Activated B cell treated with CpG ODN at 0.5 μM for 24 hours (primary cell): ENCODE measurements at regions not wholly inside any gene's neighbourhood (a gene's known extent, or its start where the extent isn't known, plus 50 kb on each side); places are given as distances from the start of the nearest gene placed in this dataset.
"Not testable (repeated sequence)": the region's sequence is repeated elsewhere in the genome, so short reads cannot be mapped to it uniquely, and the experiment has no call there.

ENCODE experiments used
- ATAC-seq: fragments of 200-7000 bp; cut with Tn5 transposase; one replicate; pipeline ENCODE4 v1.10.0; 2021; ENCODE audit warnings: low read depth, mild to moderate bottlenecking, moderate library complexity
- CTCF ChIA-PET: fragments of 350-600 bp; sonication (Branson Sonifier 250); formaldehyde crosslinking; loops from one replicate; lab custom pipeline; 2021; ENCODE audit warnings: antibody characterized with exemption; lab: Charles Lee
- POLR2A ChIA-PET: fragments of 350-600 bp; sonication (Branson Sonifier 250); formaldehyde crosslinking; loops from one replicate; lab custom pipeline; 2021; ENCODE audit warnings: antibody characterized with exemption; lab: Charles Lee
- DNase-seq: peaks from one replicate; pipeline ENCODE4 v3.0.0; 2022
- H3K27ac Mint-ChIP-seq: one replicate; pipeline ENCODE4 v1.8.0; 2020; ENCODE audit warnings: mixed read lengths
- H3K27me3 Mint-ChIP-seq: one replicate; pipeline ENCODE4 v1.8.0; 2021; ENCODE audit warnings: mixed read lengths
- H3K36me3 Mint-ChIP-seq: one replicate; pipeline ENCODE4 v1.8.0; 2021; ENCODE audit warnings: low read depth, mixed read lengths
- H3K4me1 Mint-ChIP-seq: one replicate; pipeline ENCODE4 v1.8.0; 2021; ENCODE audit warnings: mixed read lengths
- H3K4me3 Mint-ChIP-seq: one replicate; pipeline ENCODE4 v1.8.0; 2020; ENCODE audit warnings: mild to moderate bottlenecking, mixed read lengths
- H3K9me3 Mint-ChIP-seq: one replicate; pipeline ENCODE4 v1.8.0; 2020; ENCODE audit warnings: mixed read lengths
- CTCF ChIP-seq: fragments of 200-600 bp; IDR thresholded peaks from one replicate; pipeline ENCODE4 v1.8.0; 2022; ENCODE audit warnings: antibody characterized with exemption, mild to moderate bottlenecking
- intact Hi-C: fragments of 100-400 bp; cut with micrococcal nuclease; formaldehyde crosslinking; loops from one replicate; pipeline ENCODE4 v1.15.1; 2024

GRCh38 chr2:224098481-224099230 lies 59.6 kb upstream of the SERPINE2 start:
- ChIA-PET CTCF (no interaction called here), POLR2A (no interaction called here)
- TF ChIP-seq CTCF: no peak
- DNase-seq (no peak), ATAC-seq (no peak)
- Mint-ChIP-seq H3K9me3 (peaks cover 3% of the 10 kb centered on the region), H3K4me3 (no peak overlapping the region), H3K27ac (no peak overlapping the region), H3K27me3 (peaks cover 8% of the 10 kb centered on the region), H3K4me1 (peaks cover 4% of the 10 kb centered on the region), H3K36me3 (no peaks in the 10 kb centered on the region)
- intact Hi-C loops: no loop called here

DNA sequence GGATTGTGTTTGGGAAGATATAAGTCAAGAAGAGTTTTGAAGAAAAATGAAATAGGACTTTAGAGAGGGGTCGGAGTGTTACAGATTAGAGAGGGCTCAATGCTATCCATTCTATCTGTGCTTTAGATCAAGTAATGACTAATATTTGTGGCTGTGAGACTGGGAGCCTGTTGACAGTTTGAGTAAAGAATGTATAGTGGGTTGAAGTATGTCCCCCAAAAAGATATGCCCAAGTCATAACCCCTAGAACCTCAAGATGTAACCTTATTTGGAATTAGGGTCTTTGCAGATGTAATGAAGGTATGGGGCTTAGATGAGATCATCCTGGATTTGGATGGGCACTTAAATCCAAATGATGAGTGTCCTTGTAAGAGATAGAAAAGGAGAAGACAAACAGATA lies 55.3 kb upstream of the SERPINE2 start:
- CTCF ChIA-PET: no interaction called here
- TF ChIP-seq CTCF: no peak
- Mint-ChIP-seq H3K27me3 (peaks cover 16% of the 10 kb centered on the region), H3K4me1 (no peaks in the 10 kb centered on the region), H3K4me3 (no peak overlapping the region), H3K27ac (no peak overlapping the region), H3K36me3 (no peaks in the 10 kb centered on the region), H3K9me3 (peaks cover 3% of the 10 kb centered on the region)
- ATAC-seq (no peak), DNase-seq (no peak)
- intact Hi-C loops: no loop called here
- POLR2A ChIA-PET: no interaction called here

DNA sequence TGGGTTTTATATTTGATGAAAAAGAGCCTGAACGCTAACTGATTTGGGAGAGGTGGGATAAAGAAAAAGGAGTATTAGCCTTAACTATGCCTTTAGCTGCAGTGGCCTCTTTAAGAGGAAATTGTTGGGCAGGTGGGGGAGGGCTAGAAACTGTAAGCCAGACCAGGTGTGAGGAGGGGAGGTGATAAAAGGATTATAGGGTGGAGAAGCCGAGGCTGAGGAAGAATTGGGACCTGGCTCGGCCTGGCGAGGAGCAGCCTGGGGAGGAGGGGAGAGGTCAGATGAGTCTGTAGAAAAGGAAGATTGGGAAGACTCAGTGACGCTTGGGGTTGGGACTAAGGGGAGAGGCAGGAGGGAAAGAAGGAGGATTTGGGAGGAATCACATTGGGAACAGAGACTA lies 52.6 kb upstream of the SERPINE2 start:
- H3K36me3 Mint-ChIP-seq, DNase-seq, H3K9me3 Mint-ChIP-seq, H3K4me3 Mint-ChIP-seq, ATAC-seq, CTCF ChIA-PET, intact Hi-C loops, H3K4me1 Mint-ChIP-seq, POLR2A ChIA-PET, H3K27ac Mint-ChIP-seq: not testable (repeated sequence)
- peaks cover 19% of the 10 kb centered on the region for H3K27me3 Mint-ChIP-seq

GRCh38 chr2:224089606-224090005 lies 50.5 kb upstream of the SERPINE2 start:
- H3K27me3 Mint-ChIP-seq: peaks cover 13% of the 10 kb centered on the region
- H3K9me3 Mint-ChIP-seq, CTCF ChIA-PET, H3K36me3 Mint-ChIP-seq, H3K27ac Mint-ChIP-seq, H3K4me3 Mint-ChIP-seq, DNase-seq, ATAC-seq, H3K4me1 Mint-ChIP-seq, intact Hi-C loops, POLR2A ChIA-PET: not testable (repeated sequence)
